HEK293 (cell line): ENCODE measurements at regions not wholly inside any gene's neighbourhood (a gene's known extent, or its start where the extent isn't known, plus 50 kb on each side); places are given as distances from the start of the nearest gene placed in this dataset.
"Not testable (repeated sequence)": the region's sequence is repeated elsewhere in the genome, so short reads cannot be mapped to it uniquely, and the experiment has no call there.

Experiments used
- CTCF ChIA-PET: fragments of 350-600 bp; formaldehyde crosslinking; extraction: SDS; loops from one replicate; lab custom pipeline; 2021; ENCODE audit warnings: antibody characterized with exemption; lab: Yijun Ruan, JAX
- POLR2A ChIA-PET: fragments of 300-600 bp; formaldehyde crosslinking; extraction: SDS; loops from one replicate; lab custom pipeline; 2020; ENCODE audit warnings: antibody characterized with exemption, inconsistent platforms; lab: Yijun Ruan, JAX
- H3K27ac ChIP-seq: fragments of 200-500 bp; sonication (Bioruptor generic); 2 replicates; pipeline ENCODE4 v1.5.1; 2014; ENCODE audit warnings: low read depth, low read length, control low read depth, inconsistent platforms; ENCODE audit errors: extremely low read depth
- H3K36me3 ChIP-seq, 2 experiments: fragments of 200-500 bp in 1 of 2; sonication (Bioruptor generic) in 1 of 2; 1 replicate in 1 of 2; 2 replicates in 1 of 2; pipeline ENCODE4 v1.5.1; 2014 to 2017; ENCODE audit warnings: inconsistent platforms in 2 of 2, low read length in 2 of 2; ENCODE audit not compliant: control insufficient read depth in 2 of 2, insufficient read depth in 1 of 2
- H3K4me1 ChIP-seq: fragments of 200-500 bp; sonication (Bioruptor generic); 2 replicates; pipeline ENCODE4 v1.5.1; 2014; ENCODE audit warnings: mild to moderate bottlenecking, low read length, inconsistent platforms; ENCODE audit not compliant: control insufficient read depth, insufficient read depth
- H3K4me3 ChIP-seq: 2 replicates; pipeline ENCODE4 v1.5.1; 2011; ENCODE audit warnings: low read depth, mild to moderate bottlenecking, control low read depth, low read length, moderate library complexity
- H3K9me3 ChIP-seq: fragments of 200-500 bp; sonication (Bioruptor generic); 2 replicates; pipeline ENCODE4 v1.5.1; 2014; ENCODE audit warnings: low read depth, low read length, inconsistent platforms; ENCODE audit not compliant: control insufficient read depth, insufficient read depth
- EGR2 ChIP-seq: fragments of 450-650 bp; formaldehyde crosslinking; IDR thresholded peaks from 2 replicates; pipeline ENCODE4 v1.5.1; 2016; ENCODE audit warnings: low read depth, missing biosample characterization, missing genetic modification characterization
- HOXC10 ChIP-seq: sonication (generic); formaldehyde crosslinking; IDR thresholded peaks from 2 replicates; pipeline ENCODE4 v1.8.1; 2023; ENCODE audit warnings: mild to moderate bottlenecking, missing genetic modification reagents
- KLF10 ChIP-seq: fragments of 450-650 bp; IDR thresholded peaks from 2 replicates; pipeline ENCODE4 v1.5.1; 2018; ENCODE audit warnings: missing biosample characterization, mild to moderate bottlenecking, missing genetic modification characterization
- KLF9 ChIP-seq: fragments of 450-650 bp; formaldehyde crosslinking; IDR thresholded peaks from 2 replicates; pipeline ENCODE4 v1.5.1; 2016; ENCODE audit warnings: missing biosample characterization, missing genetic modification characterization, low read depth
- OVOL3 ChIP-seq: fragments of 450-650 bp; formaldehyde crosslinking; IDR thresholded peaks from 2 replicates; pipeline ENCODE4 v1.5.1; 2016; ENCODE audit warnings: missing biosample characterization, missing genetic modification characterization
- REPIN1 ChIP-seq: fragments of 450-650 bp; formaldehyde crosslinking; IDR thresholded peaks from 2 replicates; pipeline ENCODE4 v1.5.1; 2017; ENCODE audit warnings: missing biosample characterization, missing genetic modification characterization, low read depth
- SCRT1 ChIP-seq: fragments of 450-650 bp; formaldehyde crosslinking; IDR thresholded peaks from 2 replicates; pipeline ENCODE4 v1.5.1; 2016; ENCODE audit warnings: missing biosample characterization, missing genetic modification characterization, borderline replicate concordance
- SP2 ChIP-seq: fragments of 450-650 bp; formaldehyde crosslinking; IDR thresholded peaks from 2 replicates; pipeline ENCODE4 v1.5.1; 2016; ENCODE audit warnings: missing biosample characterization, missing genetic modification characterization
- SP7 ChIP-seq: fragments of 450-650 bp; formaldehyde crosslinking; IDR thresholded peaks from 2 replicates; pipeline ENCODE4 v1.5.1; 2016; ENCODE audit warnings: missing biosample characterization, missing genetic modification characterization
- ZBTB1 ChIP-seq: fragments of 450-650 bp; formaldehyde crosslinking; IDR thresholded peaks from 2 replicates; pipeline ENCODE4 v1.5.1; 2016; ENCODE audit warnings: missing biosample characterization, missing genetic modification characterization
- ZEB2 ChIP-seq: fragments of 450-650 bp; formaldehyde crosslinking; IDR thresholded peaks from 2 replicates; pipeline ENCODE4 v1.5.1; 2016; ENCODE audit warnings: missing biosample characterization, missing genetic modification characterization
- ZFP41 ChIP-seq: fragments of 450-650 bp; formaldehyde crosslinking; IDR thresholded peaks from 2 replicates; pipeline ENCODE4 v1.5.1; 2016; ENCODE audit warnings: missing biosample characterization, missing genetic modification characterization, borderline replicate concordance
- ZNF10 ChIP-seq: fragments of 450-650 bp; formaldehyde crosslinking; IDR thresholded peaks from 2 replicates; pipeline ENCODE4 v1.5.1; 2017; ENCODE audit warnings: missing biosample characterization, missing genetic modification characterization
- ZNF146 ChIP-seq: fragments of 450-650 bp; formaldehyde crosslinking; IDR thresholded peaks from 2 replicates; pipeline ENCODE4 v1.5.1; 2016; ENCODE audit warnings: missing biosample characterization, missing genetic modification characterization
- ZNF19 ChIP-seq: fragments of 450-650 bp; formaldehyde crosslinking; IDR thresholded peaks from 2 replicates; pipeline ENCODE4; 2016; ENCODE audit warnings: missing biosample characterization, missing genetic modification characterization, low read depth
- ZNF239 ChIP-seq: fragments of 450-650 bp; formaldehyde crosslinking; IDR thresholded peaks from 2 replicates; pipeline ENCODE4 v1.5.1; 2016; ENCODE audit warnings: missing biosample characterization, missing genetic modification characterization
- ZNF248 ChIP-seq: fragments of 450-650 bp; formaldehyde crosslinking; IDR thresholded peaks from 2 replicates; pipeline ENCODE4 v1.5.1; 2017; ENCODE audit warnings: missing biosample characterization, missing genetic modification characterization
- ZNF274 ChIP-seq, 2 experiments: fragments of 200-500 bp in 1 of 2; fragments of 450-650 bp in 1 of 2; sonication (Bioruptor generic) in 1 of 2; formaldehyde crosslinking in 1 of 2; IDR thresholded peaks; 2 replicates each; pipeline versions ENCODE4 v1.5.1 to v1.6.1; 2014 to 2016; ENCODE audit warnings: borderline replicate concordance in 1 of 2, inconsistent platforms in 1 of 2, low read length in 1 of 2, missing biosample characterization in 1 of 2, missing genetic modification characterization in 1 of 2
- ZNF335 ChIP-seq: fragments of 450-650 bp; formaldehyde crosslinking; conservative IDR thresholded peaks from 2 replicates; pipeline ENCODE4 v1.5.1; 2016; ENCODE audit warnings: missing biosample characterization, missing genetic modification characterization
- ZNF391 ChIP-seq: fragments of 450-650 bp; formaldehyde crosslinking; IDR thresholded peaks from 2 replicates; pipeline ENCODE4 v1.5.1; 2016; ENCODE audit warnings: low read depth, missing biosample characterization, missing genetic modification characterization, borderline replicate concordance
- ZNF423 ChIP-seq: fragments of 450-650 bp; formaldehyde crosslinking; IDR thresholded peaks from 2 replicates; pipeline ENCODE4 v1.5.1; 2016; ENCODE audit warnings: missing biosample characterization, missing genetic modification characterization
- ZNF433 ChIP-seq: fragments of 450-650 bp; formaldehyde crosslinking; IDR thresholded peaks from 2 replicates; pipeline ENCODE4 v1.5.1; 2016; ENCODE audit warnings: missing biosample characterization, missing genetic modification characterization, low read depth
- ZNF514 ChIP-seq: fragments of 450-650 bp; formaldehyde crosslinking; IDR thresholded peaks from 2 replicates; pipeline ENCODE4 v1.5.1; 2016; ENCODE audit warnings: missing biosample characterization, missing genetic modification characterization
- ZNF560 ChIP-seq: fragments of 450-650 bp; formaldehyde crosslinking; IDR thresholded peaks from 2 replicates; pipeline ENCODE4 v1.5.1; 2017; ENCODE audit warnings: missing biosample characterization, missing genetic modification characterization, borderline replicate concordance
- ZNF621 ChIP-seq: fragments of 450-650 bp; formaldehyde crosslinking; IDR thresholded peaks from 2 replicates; pipeline ENCODE4 v1.5.1; 2017; ENCODE audit warnings: missing biosample characterization, missing genetic modification characterization
- ZNF791 ChIP-seq: fragments of 450-650 bp; formaldehyde crosslinking; IDR thresholded peaks from 2 replicates; pipeline ENCODE4 v1.5.1; 2016; ENCODE audit warnings: missing biosample characterization, missing genetic modification characterization
- ZSCAN23 ChIP-seq: fragments of 450-650 bp; formaldehyde crosslinking; IDR thresholded peaks from 2 replicates; pipeline ENCODE4 v1.5.1; 2016; ENCODE audit warnings: missing biosample characterization, missing genetic modification characterization
- TF ChIP-seq, protein P1 (sequence below): fragments of 450-650 bp; formaldehyde crosslinking; IDR thresholded peaks from 2 replicates; pipeline ENCODE4; 2016; ENCODE audit warnings: missing biosample characterization, missing genetic modification characterization
- TF ChIP-seq, protein P2 (sequence below): fragments of 450-650 bp; formaldehyde crosslinking; IDR thresholded peaks from 2 replicates; pipeline ENCODE4 v1.5.1; 2016; ENCODE audit warnings: missing biosample characterization, missing genetic modification characterization, borderline replicate concordance

DNA sequence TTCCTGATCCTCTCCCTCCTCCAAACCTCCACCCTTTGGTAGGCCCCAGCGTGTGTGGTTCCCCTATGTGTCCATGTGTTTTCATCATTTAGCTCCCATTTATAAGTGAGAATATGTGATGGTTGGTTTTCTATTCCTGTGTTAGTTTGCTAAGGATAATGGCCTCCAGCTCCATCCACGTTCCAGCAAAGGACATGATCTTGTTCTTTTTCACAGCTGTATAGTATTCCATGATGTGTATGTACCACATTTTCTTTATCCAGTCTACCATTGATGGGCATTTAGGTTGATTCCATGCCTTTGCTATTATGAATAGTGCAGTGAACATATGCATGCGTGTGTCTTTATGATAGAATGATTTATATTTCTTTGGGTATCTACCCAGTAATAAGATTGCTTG lies 420.7 kb downstream of the MIAT start:
- H3K36me3 ChIP-seq, H3K4me3 ChIP-seq, H3K4me1 ChIP-seq, H3K27ac ChIP-seq, H3K9me3 ChIP-seq, CTCF ChIA-PET, POLR2A ChIA-PET: not testable (repeated sequence)
- TF ChIP-seq ZNF146: peak; percentile 79

DNA sequence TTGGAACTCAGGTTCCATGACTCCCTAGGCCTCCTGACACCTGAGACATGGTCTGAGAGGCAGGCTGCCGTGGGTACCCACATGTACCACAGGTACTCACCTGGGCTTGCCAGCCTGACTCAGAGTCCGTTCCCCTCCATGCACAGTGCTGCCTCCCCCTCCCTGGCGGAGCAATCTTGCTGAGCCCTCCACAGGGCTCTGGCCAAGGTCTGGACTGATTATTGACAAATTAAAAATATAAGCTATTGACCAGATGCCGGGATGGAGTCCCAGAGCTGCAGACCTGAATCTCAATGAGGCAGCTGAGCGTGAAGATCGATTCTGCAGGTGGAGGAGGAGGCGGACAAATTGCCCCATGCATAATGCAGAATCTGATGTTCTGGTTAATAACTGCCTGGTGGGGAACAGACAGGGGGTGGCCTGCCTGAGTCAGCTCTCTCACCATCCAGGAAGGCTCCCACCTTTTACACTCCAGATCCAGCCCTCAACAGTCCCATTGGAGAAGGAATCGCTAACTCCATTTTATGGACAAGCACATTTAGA lies 422.7 kb downstream of the MIAT start:
- CTCF ChIA-PET: interaction anchor here (0.7 kb wide), 1 partner anchor 814 kb away, joined by 4 read pairs; no protein-coding TSS in a partner anchor
- POLR2A ChIA-PET: no interaction called here
- no peak overlapping the region for H3K4me3 ChIP-seq
- no peaks in the 10 kb centered on the region for H3K9me3 ChIP-seq
- TF ChIP-seq ZNF560: no peak
- no peak for TF ChIP-seq ZEB2
- TF ChIP-seq ZNF514 (tag by site-specific recombination): no peak
- TF ChIP-seq ZNF621 (tag by site-specific recombination): no peak
- TF ChIP-seq ZNF391 (tag by site-specific recombination): no peak
- no peak for TF ChIP-seq ZNF335
- no peak for TF ChIP-seq SP2 (tag by site-specific recombination)
- no peak for TF ChIP-seq ZBTB1 (tag by site-specific recombination)
- no peak for TF ChIP-seq ZSCAN23
- no peak for TF ChIP-seq EGR2
- no peak for TF ChIP-seq KLF10 (tag by site-specific recombination)
- no peak for TF ChIP-seq REPIN1 (tag by site-specific recombination)
- no peak for TF ChIP-seq HOXC10
- no peak for TF ChIP-seq SP7
- H3K36me3 ChIP-seq: no peaks in the 10 kb centered on the region
- no peak overlapping the region for H3K27ac ChIP-seq
- no peaks in the 10 kb centered on the region for H3K4me1 ChIP-seq

DNA sequence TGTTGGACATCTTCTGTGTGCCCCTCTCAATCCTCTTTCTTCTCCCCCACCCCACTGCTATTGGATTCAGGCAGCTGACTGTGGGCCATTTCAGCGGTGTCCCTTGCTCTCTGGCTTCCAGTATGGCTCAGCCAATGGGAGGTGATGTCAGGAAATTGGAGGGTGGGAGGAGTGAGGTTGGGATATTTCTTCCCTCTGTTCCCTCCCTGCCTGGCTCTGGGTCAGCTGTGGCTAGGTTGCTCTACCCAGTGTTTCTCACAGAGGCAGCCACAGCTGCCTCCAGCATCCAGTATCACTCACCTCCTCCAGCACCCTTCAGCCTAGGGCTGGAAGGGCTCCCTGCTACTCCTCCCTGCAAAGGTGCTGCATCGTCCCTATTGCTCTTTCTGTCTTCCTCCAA lies 423.5 kb downstream of the MIAT start:
- H3K4me1 ChIP-seq: no peaks in the 10 kb centered on the region
- ChIA-PET CTCF (no interaction called here), POLR2A (no interaction called here)
- H3K27ac ChIP-seq: no peak overlapping the region
- H3K4me3 ChIP-seq: no peak overlapping the region
- no peaks in the 10 kb centered on the region for H3K9me3 ChIP-seq
- H3K36me3 ChIP-seq: no peaks in the 10 kb centered on the region
- no peak for TF ChIP-seq ZNF791
- TF ChIP-seq ZNF433 (tag by site-specific recombination): no peak
- TF ChIP-seq SCRT1 (tag by site-specific recombination): no peak
- no peak for TF ChIP-seq ZNF274 (IDR thresholded peaks at IDR 0.05; ENCODE audit: low read length)
- TF ChIP-seq ZNF274 (tag by site-specific recombination; IDR thresholded peaks at IDR 0.05; ENCODE audit: borderline replicate concordance): no peak
- no peak for TF ChIP-seq ZNF239 (tag by site-specific recombination)
- TF ChIP-seq, protein P1, sequence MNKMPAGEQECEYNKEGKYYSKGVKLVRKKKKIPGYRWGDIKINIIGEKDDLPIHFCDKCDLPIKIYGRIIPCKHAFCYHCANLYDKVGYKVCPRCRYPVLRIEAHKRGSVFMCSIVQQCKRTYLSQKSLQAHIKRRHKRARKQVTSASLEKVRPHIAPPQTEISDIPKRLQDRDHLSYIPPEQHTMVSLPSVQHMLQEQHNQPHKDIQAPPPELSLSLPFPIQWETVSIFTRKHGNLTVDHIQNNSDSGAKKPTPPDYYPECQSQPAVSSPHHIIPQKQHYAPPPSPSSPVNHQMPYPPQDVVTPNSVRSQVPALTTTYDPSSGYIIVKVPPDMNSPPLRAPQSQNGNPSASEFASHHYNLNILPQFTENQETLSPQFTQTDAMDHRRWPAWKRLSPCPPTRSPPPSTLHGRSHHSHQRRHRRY (tag by site-specific recombination): no peak
- no peak for TF ChIP-seq ZNF10 (tag by site-specific recombination)
- no peak for TF ChIP-seq HOXC10
- no peak for TF ChIP-seq OVOL3 (tag by site-specific recombination)
- no peak for TF ChIP-seq ZNF248 (tag by site-specific recombination)
- TF ChIP-seq ZNF19 (tag by site-specific recombination): no peak
- no peak for TF ChIP-seq KLF9
- TF ChIP-seq ZNF423: no peak
- TF ChIP-seq, protein P2, sequence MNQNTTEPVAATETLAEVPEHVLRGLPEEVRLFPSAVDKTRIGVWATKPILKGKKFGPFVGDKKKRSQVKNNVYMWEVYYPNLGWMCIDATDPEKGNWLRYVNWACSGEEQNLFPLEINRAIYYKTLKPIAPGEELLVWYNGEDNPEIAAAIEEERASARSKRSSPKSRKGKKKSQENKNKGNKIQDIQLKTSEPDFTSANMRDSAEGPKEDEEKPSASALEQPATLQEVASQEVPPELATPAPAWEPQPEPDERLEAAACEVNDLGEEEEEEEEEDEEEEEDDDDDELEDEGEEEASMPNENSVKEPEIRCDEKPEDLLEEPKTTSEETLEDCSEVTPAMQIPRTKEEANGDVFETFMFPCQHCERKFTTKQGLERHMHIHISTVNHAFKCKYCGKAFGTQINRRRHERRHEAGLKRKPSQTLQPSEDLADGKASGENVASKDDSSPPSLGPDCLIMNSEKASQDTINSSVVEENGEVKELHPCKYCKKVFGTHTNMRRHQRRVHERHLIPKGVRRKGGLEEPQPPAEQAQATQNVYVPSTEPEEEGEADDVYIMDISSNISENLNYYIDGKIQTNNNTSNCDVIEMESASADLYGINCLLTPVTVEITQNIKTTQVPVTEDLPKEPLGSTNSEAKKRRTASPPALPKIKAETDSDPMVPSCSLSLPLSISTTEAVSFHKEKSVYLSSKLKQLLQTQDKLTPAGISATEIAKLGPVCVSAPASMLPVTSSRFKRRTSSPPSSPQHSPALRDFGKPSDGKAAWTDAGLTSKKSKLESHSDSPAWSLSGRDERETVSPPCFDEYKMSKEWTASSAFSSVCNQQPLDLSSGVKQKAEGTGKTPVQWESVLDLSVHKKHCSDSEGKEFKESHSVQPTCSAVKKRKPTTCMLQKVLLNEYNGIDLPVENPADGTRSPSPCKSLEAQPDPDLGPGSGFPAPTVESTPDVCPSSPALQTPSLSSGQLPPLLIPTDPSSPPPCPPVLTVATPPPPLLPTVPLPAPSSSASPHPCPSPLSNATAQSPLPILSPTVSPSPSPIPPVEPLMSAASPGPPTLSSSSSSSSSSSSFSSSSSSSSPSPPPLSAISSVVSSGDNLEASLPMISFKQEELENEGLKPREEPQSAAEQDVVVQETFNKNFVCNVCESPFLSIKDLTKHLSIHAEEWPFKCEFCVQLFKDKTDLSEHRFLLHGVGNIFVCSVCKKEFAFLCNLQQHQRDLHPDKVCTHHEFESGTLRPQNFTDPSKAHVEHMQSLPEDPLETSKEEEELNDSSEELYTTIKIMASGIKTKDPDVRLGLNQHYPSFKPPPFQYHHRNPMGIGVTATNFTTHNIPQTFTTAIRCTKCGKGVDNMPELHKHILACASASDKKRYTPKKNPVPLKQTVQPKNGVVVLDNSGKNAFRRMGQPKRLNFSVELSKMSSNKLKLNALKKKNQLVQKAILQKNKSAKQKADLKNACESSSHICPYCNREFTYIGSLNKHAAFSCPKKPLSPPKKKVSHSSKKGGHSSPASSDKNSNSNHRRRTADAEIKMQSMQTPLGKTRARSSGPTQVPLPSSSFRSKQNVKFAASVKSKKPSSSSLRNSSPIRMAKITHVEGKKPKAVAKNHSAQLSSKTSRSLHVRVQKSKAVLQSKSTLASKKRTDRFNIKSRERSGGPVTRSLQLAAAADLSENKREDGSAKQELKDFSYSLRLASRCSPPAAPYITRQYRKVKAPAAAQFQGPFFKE (tag by site-specific recombination): no peak
- no peak for TF ChIP-seq ZFP41 (tag by site-specific recombination)
